ENCODE measurements at regions not wholly inside any gene's neighbourhood (a gene's known extent, or its start where the extent isn't known, plus 50 kb on each side); places are given as distances from the start of the nearest gene placed in this dataset.

DNA sequence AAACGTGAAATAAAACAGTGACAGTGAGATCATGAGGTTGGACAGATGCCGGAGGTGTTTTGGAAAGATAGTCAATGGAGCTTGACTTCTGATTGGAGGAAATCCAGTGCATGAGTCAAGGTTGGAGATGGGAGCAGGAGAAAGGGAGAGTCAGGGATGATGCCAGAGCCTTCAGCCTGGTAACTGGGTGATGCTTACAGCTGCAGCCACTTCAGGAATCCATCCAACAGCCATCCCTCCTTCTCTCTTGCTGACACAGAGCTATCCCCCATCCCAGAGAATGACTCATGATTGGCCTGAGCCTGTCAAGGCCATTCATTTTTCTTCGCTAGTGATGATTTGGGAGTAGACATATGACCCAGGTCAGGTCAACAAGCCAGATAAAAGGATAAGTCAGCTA lies 112.8 kb downstream of the SAMD5 start:
- FAIRE-seq (no peak), DNase-seq (ENCODE audit: insufficient read length) (no peak)
- TF ChIP-seq TAF1 (IDR thresholded peaks at IDR 0.05; ENCODE audit: borderline replicate concordance, low read depth, low read length), result no peak
- no peak for TF ChIP-seq POLR2AphosphoS5 (IDR thresholded peaks at IDR 0.05; ENCODE audit: low read depth, low read length)

DNA sequence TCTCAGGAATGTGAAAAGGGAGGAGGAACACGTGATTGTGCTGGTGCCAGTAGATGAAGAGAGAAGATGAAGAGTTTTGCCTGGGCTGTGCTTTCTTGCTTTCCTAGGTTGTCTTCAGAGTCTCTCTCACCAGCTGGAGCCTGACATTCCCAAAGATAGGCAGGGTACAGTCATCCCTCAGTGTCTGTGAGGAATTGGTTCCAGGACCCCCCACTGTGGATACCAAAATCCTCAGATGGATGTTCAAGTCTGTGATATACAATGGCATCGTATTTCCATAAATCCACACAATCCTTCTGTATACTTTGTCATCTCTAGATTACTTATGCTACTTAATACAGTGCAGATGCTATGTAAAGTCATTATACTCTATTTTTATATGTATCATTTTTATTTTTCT lies 113.5 kb downstream of the SAMD5 start:
- no peak for DNase-seq (ENCODE audit: insufficient read length)
- FAIRE-seq, result no peak
- TF ChIP-seq POLR2A (IDR thresholded peaks at IDR 0.05; ENCODE audit: low read depth, low read length) (no peak), POLR2AphosphoS5 (IDR thresholded peaks at IDR 0.05; ENCODE audit: low read depth, low read length) (no peak), TAF1 (IDR thresholded peaks at IDR 0.05; ENCODE audit: borderline replicate concordance, low read depth, low read length) (no peak)

DNA sequence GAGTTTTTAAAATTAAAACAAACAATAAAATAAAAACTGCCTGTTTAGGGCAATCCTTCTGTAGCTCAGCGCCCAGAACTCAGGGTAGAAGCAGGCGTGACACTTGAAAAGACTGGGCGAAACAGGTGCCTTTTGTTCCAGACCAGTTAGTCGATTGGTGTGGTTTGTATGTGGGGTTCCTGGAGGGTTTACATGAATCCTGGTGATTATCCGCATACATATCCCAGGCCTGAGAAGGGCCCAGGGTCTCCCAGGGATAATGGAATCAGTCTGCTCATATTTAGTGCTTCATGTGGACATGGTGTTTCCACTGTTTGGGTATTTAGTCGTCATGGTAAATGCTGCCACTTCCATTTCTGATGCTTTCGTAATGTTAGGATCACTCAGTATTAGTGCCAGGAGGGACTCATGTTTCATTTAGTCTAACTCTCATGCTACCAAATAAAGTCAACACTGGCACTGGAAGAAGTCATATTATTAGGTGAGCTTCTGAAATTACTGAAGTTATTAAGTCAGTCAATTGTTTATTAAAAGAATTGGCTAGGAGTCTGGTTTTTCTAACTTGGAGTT lies 116.5 kb downstream of the SAMD5 start:
- TF ChIP-seq POLR2AphosphoS5 (IDR thresholded peaks at IDR 0.05; ENCODE audit: low read depth, low read length) (no peak), TAF1 (IDR thresholded peaks at IDR 0.05; ENCODE audit: borderline replicate concordance, low read depth, low read length) (no peak), POLR2A (IDR thresholded peaks at IDR 0.05; ENCODE audit: low read depth, low read length) (no peak)
- FAIRE-seq (no peak), DNase-seq (ENCODE audit: insufficient read length) (no peak)

DNA sequence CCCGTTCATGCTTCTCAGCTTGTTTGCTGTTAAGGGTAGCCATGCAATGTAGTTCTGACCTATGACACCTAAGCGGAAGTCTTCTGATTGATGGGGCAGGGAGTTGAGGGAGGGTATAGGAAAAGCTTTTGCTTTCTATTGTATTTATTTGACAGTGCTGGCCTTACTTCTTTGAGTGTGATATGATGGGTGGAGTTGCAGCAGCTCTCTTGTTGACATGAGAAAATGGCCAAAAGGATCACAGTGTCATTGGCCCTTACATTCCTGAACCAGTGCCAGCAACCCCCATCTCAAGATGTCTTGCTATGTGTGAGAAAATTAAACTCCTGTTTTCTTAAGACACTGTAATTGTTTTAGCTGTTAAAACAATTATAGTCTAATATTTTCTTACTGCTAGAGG lies 117.5 kb downstream of the SAMD5 start:
- FAIRE-seq, result no peak
- TF ChIP-seq TAF1 (IDR thresholded peaks at IDR 0.05; ENCODE audit: borderline replicate concordance, low read depth, low read length) (no peak), POLR2A (IDR thresholded peaks at IDR 0.05; ENCODE audit: low read depth, low read length) (no peak), POLR2AphosphoS5 (IDR thresholded peaks at IDR 0.05; ENCODE audit: low read depth, low read length) (no peak)
- DNase-seq (ENCODE audit: insufficient read length), result no peak

DNA sequence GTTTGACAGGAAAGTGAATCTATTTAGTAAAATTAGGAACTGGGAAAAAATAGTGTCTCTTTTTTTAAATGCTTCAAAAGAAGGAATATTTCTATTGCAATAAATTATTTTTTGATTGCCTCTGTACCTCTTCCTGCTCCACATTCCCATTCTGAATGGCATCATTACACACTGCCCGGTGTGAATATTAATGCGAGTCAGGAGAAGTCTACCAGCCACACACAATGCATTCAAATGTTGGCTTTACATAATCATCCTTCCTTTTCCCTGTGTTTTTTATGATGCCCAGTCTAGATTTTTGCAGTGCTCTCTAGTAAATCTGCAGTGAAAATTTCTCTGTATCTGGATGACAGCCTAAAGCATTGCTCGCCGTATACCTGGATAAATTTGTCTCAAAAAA lies 118.9 kb downstream of the SAMD5 start:
- FAIRE-seq (no peak), DNase-seq (ENCODE audit: insufficient read length) (no peak)
- TF ChIP-seq TAF1 (IDR thresholded peaks at IDR 0.05; ENCODE audit: borderline replicate concordance, low read depth, low read length) (no peak), POLR2AphosphoS5 (IDR thresholded peaks at IDR 0.05; ENCODE audit: low read depth, low read length) (no peak), POLR2A (IDR thresholded peaks at IDR 0.05; ENCODE audit: low read depth, low read length) (no peak)

DNA sequence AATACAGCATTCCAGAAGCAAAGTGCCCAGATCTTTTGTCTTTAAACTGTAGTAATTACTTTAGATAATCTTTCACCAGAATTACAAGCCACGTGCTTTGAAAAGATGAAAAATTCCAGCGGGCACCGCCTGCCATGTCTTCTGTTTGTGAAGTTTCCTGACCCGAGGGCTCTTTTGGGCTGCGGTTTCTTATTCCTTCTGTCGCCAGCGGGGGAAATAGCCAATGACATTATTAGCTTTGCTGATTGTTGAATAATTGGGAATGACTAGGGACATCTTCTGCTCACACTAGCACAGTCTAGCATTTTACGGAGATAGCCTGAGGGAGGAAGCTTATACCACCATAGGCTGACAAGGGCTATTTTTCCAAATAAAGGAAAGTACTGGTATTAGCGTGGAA lies 124.7 kb downstream of the SAMD5 start:
- DNase-seq (ENCODE audit: insufficient read length) (no peak), FAIRE-seq (no peak)
- TF ChIP-seq POLR2A (IDR thresholded peaks at IDR 0.05; ENCODE audit: low read depth, low read length) (no peak), TAF1 (IDR thresholded peaks at IDR 0.05; ENCODE audit: borderline replicate concordance, low read depth, low read length) (no peak), POLR2AphosphoS5 (IDR thresholded peaks at IDR 0.05; ENCODE audit: low read depth, low read length) (no peak)

DNA sequence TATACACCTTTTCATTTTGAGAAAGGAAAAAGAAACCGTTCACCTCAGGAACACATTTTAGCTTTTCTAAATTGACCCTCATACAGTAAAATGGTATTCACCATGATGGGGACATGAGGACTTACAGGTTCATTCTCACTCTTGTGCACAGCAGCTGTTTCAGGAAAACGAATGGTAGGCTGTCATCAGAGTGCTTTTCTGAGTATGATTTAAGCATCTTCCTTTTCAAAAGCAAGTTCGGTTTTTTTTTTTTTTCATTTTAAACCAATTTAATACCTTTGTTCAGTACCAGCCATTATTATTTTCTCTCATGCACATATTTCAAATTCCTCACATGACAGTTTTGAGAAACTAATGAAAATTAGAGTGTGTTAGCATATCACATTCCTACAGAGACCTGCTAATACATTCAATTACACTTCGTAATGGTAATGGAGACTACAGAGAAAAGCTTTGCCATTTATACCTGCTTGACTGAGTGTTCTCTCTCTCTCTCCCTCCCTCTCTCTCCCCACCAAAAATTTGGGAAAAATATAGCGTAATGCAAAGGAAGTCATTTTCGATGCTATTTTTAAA lies 129.2 kb downstream of the SAMD5 start:
- DNase-seq (ENCODE audit: insufficient read length) (no peak), FAIRE-seq (no peak)
- TF ChIP-seq POLR2AphosphoS5 (IDR thresholded peaks at IDR 0.05; ENCODE audit: low read depth, low read length), result no peak
- TF ChIP-seq TAF1 (IDR thresholded peaks at IDR 0.05; ENCODE audit: borderline replicate concordance, low read depth, low read length), result no peak
- no peak for TF ChIP-seq POLR2A (IDR thresholded peaks at IDR 0.05; ENCODE audit: low read depth, low read length)

DNA sequence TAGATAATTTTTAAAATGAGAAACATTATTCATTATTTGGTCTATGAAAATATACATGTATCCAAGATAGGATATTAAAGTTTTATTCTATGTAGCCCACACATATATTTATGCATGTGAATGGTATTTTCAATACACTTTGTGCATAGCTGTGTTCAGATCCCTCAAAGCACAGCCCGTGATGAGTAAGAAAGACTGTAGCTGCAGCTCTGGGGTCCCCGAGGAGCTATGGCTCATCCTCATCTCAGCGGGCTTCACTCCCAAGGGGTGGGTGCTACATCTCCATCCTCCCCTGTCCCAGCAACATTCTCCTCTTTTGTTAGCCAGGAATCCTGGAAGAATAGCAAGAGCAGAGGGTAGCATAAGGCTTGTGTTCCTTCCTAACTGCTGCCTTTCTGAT lies 130.8 kb downstream of the SAMD5 start:
- FAIRE-seq (no peak), DNase-seq (ENCODE audit: insufficient read length) (no peak)
- TF ChIP-seq POLR2A (IDR thresholded peaks at IDR 0.05; ENCODE audit: low read depth, low read length), result no peak
- no peak for TF ChIP-seq TAF1 (IDR thresholded peaks at IDR 0.05; ENCODE audit: borderline replicate concordance, low read depth, low read length)
- no peak for TF ChIP-seq POLR2AphosphoS5 (IDR thresholded peaks at IDR 0.05; ENCODE audit: low read depth, low read length)

DNA sequence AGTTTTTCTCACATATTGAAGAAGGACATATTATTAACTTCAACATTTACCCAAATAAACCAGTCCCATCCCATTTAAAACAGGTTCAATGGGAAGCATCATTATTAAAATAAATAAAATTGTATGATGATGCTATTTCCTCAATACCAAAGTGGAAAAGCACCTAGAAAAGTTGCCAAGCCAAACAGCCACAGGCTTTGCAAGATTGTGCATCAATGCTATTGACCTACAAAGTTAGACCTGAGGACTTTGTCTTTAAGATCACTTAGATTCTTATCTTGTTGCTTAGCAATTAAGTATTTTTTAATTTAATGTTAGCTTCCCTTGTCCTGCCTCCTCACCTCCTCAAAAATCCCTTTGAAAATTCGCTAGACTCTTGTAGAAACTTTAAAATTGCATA lies 132.1 kb downstream of the SAMD5 start:
- DNase-seq (ENCODE audit: insufficient read length), result no peak
- no peak for TF ChIP-seq TAF1 (IDR thresholded peaks at IDR 0.05; ENCODE audit: borderline replicate concordance, low read depth, low read length)
- TF ChIP-seq POLR2A (IDR thresholded peaks at IDR 0.05; ENCODE audit: low read depth, low read length), result no peak
- TF ChIP-seq POLR2AphosphoS5 (IDR thresholded peaks at IDR 0.05; ENCODE audit: low read depth, low read length), result no peak
- no peak for FAIRE-seq

DNA sequence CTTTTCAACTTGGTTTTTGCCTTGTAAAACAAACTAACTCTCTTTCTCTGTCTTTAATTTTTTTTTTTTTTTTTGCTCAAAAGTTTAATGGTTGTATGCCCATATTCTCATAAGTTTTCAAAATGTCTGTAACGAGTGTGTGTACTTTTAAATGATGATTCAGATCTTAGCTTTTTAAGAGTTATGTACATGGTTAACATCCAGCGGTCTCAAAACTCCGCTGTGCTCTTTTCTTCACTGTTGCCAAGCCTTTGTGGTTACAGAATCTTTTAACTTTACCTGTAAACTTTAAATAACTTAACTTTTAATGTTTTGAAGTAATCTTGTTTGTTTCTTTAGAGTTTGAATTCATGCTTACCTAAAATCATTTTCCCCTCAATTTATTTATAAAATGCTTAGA lies 133.0 kb downstream of the SAMD5 start:
- DNase-seq (ENCODE audit: insufficient read length) (no peak), FAIRE-seq (no peak)
- TF ChIP-seq POLR2AphosphoS5 (IDR thresholded peaks at IDR 0.05; ENCODE audit: low read depth, low read length) (no peak), TAF1 (IDR thresholded peaks at IDR 0.05; ENCODE audit: borderline replicate concordance, low read depth, low read length) (no peak), POLR2A (IDR thresholded peaks at IDR 0.05; ENCODE audit: low read depth, low read length) (no peak)

DNA sequence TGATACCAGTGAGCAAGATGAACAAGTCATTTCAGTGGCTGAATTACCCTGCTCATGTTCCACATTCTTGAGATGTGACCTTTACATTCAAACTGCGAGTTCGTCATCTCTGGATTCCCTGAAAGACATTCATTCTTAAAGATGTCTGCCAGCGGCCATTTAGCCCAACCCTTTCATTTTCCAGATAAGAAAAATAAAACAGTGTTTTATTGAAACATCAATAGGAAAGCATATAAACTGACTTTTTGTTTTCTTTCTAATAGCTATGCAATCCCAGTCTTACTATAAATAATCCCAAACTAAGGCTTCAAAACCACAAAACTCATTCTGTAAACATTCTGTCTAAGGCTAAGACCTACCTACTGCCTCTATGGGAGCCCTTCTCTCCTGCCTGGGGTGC lies 134.0 kb downstream of the SAMD5 start:
- TF ChIP-seq POLR2A (IDR thresholded peaks at IDR 0.05; ENCODE audit: low read depth, low read length) (no peak), TAF1 (IDR thresholded peaks at IDR 0.05; ENCODE audit: borderline replicate concordance, low read depth, low read length) (no peak), POLR2AphosphoS5 (IDR thresholded peaks at IDR 0.05; ENCODE audit: low read depth, low read length) (no peak)
- DNase-seq (ENCODE audit: insufficient read length), result no peak
- no peak for FAIRE-seq

DNA sequence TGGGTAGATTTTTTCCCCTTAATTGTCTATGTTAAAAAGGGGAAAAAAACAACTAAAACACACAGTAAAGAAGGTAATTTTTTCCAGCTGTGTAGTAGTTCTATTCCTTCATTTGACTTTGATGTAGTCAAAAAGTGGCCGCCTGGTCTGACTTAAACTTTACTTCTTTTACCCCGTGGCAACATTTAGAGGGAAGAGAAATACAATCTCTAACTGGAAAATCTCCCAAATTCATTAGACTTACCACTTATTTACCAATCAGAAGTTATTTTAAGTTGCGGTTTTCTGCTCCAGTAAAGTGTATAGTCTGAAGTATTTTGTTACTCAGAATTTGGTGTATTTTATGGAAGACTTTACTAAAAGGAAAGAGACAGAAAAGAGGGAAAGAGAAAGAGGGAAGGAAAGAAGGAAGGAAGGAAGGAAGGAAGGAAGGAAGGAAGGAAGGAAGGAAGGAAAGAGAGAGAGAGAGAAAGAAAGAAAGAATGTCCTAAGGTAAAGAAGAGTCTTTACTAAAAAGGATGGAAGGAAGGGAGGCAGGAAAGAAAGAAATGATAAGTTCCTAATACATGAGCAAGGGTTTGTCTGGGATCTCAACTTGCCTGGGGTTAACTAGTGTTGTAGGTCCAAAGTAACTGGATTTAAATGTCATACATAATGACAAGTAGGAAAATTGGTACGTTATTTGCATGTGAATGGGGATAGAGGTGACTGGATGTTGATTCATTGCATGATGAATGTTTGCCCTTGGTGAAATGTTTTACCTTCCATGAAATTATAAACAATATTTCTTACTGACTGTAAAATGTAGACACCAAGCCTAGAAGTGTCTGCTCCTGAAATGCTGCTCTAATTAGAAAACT lies 135.1 kb downstream of the SAMD5 start:
- no peak for DNase-seq (ENCODE audit: insufficient read length)

More for the DNA sequence above, 135.1 kb downstream of the SAMD5 start:
- TF ChIP-seq POLR2AphosphoS5 (IDR thresholded peaks at IDR 0.05; ENCODE audit: low read depth, low read length), result no peak
- no peak for TF ChIP-seq POLR2A (IDR thresholded peaks at IDR 0.05; ENCODE audit: low read depth, low read length)
- no peak for TF ChIP-seq TAF1 (IDR thresholded peaks at IDR 0.05; ENCODE audit: borderline replicate concordance, low read depth, low read length)
- no peak for FAIRE-seq
